Epithelial cell of esophagus (primary cell): ENCODE measurements at regions not wholly inside any gene's neighbourhood (a gene's known extent, or its start where the extent isn't known, plus 50 kb on each side); places are given as distances from the start of the nearest gene placed in this dataset.
"Not testable (repeated sequence)": the region's sequence is repeated elsewhere in the genome, so short reads cannot be mapped to it uniquely, and the experiment has no call there.

Experiments used
- DNase-seq: peaks from one replicate; pipeline ENCODE4 v3.0.0; 2010; ENCODE audit warnings: low read depth
- H3K4me3 ChIP-seq: 2 replicates; pipeline ENCODE4 v1.5.1; 2011; ENCODE audit warnings: mild to moderate bottlenecking, low read length, control low read depth
- TF ChIP-seq, protein P1 (sequence below): IDR thresholded peaks from 2 replicates; pipeline ENCODE4 v1.5.1; 2011; ENCODE audit warnings: low read depth, mild to moderate bottlenecking, low read length, control low read depth, inconsistent platforms; ENCODE audit not compliant: insufficient read depth; ENCODE audit errors: missing control alignments

DNA sequence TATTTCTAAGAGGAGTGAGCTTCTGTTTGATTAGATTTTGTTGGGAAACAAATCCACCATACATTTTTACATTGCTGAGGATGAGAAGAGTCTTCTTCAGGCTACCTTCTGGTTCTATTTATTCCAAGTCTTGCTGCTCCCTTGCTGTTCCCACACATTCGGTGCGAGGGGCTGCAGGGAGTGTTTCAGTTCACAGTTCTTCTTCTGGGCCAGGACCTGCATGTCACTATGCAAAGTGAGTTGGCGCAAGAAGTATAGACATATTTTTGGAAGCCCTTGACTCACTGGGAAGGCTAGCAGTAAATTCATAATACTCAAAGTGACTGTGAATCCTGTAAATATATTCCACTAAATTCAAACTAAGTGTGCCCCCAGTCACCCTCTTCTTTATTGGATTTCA, 657.9 kb downstream of the TAF11L14 start:
- TF ChIP-seq, protein P1, sequence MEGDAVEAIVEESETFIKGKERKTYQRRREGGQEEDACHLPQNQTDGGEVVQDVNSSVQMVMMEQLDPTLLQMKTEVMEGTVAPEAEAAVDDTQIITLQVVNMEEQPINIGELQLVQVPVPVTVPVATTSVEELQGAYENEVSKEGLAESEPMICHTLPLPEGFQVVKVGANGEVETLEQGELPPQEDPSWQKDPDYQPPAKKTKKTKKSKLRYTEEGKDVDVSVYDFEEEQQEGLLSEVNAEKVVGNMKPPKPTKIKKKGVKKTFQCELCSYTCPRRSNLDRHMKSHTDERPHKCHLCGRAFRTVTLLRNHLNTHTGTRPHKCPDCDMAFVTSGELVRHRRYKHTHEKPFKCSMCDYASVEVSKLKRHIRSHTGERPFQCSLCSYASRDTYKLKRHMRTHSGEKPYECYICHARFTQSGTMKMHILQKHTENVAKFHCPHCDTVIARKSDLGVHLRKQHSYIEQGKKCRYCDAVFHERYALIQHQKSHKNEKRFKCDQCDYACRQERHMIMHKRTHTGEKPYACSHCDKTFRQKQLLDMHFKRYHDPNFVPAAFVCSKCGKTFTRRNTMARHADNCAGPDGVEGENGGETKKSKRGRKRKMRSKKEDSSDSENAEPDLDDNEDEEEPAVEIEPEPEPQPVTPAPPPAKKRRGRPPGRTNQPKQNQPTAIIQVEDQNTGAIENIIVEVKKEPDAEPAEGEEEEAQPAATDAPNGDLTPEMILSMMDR: no peak
- no peak for DNase-seq

DNA sequence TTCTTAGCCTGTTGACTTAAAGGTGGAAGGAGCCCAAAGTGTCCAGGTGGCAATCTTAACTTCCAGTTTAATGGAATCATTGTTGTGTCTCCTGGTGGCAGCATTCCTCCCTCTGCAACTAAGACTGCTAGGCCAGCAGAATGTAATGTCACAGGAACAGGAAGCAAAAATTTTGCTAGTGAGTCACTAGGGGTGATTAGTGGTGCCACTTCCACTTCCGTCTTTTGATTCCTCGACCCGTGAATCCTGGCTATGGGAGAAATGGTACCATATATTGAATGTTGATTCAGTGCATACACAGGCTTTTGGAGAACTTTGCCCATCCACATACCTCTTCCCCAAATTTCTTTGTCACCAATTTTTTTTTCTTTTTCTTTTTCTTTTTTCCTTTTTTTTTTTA, 661.4 kb downstream of the TAF11L14 start:
- not testable (repeated sequence) for DNase-seq, H3K4me3 ChIP-seq

More for the DNA sequence above, 657.9 kb downstream of the TAF11L14 start:
- H3K4me3 ChIP-seq: no peak overlapping the region

DNA sequence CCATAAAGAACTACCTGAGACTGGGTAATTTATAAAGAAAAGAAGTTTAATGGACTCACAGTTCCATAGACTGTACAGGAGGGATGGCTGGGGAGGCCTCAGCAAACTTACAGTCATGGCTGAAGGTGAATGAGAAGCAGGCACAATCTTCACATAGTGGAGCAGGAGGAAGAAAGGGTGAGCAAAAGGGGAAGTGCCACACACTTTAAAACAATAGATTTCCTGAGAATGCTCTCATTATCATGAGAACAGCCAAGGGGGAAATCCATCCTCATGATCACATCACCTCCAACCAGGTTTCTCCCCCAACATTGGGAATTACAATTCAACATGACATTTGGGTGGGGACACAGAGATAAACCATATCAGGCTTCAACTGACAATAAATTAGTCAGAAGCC, 664.9 kb downstream of the TAF11L14 start:
- no peak overlapping the region for H3K4me3 ChIP-seq
- TF ChIP-seq, protein P1: no peak
- no peak for DNase-seq

DNA sequence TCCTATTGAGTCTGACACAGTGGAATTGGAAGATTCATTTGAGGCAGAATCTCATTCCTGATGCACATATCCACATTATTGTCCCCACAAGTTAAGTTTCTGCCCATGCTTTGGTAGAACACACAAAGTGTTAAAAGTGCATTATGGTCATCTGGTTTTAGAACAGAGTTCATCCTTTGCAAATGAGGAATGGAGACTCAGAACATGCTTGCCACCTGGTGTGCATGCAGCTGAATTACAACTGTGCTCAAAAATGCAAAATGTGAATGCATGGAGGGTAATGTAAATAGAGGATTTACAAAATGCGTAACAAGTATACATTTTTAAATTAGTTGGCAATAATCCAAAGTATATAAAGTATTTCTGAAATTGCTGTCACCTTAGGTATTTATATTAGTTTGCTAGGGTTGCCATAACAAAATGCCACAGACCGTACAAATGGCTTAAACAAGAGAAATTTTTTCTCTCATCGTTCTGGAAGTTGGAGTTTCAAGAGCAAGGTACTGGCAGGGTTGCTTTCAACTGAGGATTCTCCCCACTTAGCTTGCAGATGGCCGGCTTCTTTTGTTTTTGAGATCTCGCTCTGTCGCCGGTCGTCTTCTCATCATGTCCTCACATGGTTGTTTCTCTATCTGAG, 671.1 kb downstream of the TAF11L14 start:
- TF ChIP-seq, protein P1: peak; percentile 91
- DNase-seq: peak; percentile 54
- no peak overlapping the region for H3K4me3 ChIP-seq

DNA sequence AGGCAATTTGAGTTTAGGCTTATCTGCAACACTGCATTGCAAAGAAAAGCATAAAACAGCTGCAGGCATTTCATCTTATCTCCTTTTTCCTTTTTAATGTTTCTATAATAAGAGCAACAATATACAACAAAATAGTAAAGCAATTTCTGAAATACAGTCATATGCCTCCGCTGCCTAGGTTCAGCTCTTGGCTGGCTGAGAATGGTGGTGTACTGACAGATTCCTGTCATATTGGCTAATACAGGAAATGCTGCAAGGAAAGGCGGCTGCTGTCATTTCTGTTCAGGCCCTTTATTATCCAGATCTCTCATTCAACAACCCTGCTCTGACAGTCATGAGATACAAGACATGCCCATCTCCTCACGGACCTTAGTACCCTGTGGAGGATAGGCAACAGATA, 677.0 kb downstream of the TAF11L14 start:
- TF ChIP-seq, protein P1: no peak
- H3K4me3 ChIP-seq: no peak overlapping the region
- peak; percentile 24 for DNase-seq

DNA sequence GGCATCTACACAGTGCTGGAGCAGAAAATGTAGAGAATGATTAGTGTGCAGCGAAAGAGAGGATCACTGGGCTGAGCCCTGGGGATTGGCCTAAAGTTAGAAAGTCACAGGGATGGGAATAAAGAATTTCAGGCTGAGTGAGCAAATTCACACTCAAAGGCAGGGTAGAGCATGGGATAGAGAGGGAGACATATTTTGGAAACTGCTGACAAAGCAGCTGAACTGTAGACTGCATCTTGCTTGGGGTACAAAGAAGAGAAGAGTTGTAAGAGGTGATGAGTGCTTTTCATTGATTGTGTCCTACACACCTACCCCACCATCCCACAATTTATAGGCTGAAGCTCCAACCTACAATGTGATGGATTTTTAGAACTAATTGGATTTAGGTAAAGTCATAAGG, 677.8 kb downstream of the TAF11L14 start:
- TF ChIP-seq, protein P1: no peak
- DNase-seq: no peak
- no peak overlapping the region for H3K4me3 ChIP-seq

DNA sequence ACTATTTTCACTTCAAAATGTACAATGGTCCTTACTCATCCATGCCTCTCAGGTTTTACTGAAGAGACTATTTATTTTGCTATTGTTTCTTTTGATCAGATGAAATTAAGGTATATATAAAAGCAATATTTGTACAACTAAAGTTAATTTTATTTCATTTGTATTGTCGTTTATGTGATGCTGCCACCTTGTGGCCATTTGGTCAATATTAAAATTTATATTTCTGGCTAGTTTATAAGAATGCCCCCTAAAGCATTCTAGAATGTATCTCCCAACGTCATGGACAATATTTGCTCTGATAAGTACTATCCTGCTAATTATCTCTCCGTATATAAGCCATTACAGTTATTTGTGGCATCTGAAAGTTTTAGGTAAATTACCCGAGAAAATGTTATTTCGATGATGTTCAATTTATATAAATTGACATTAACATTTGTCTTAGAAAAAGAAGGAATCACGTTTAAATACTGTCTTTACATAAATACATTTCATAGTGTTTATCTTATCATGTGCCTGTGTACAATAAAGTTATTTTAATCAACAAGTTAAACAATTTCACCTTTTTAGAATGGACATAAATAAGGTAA, 680.0 kb downstream of the TAF11L14 start:
- TF ChIP-seq, protein P1: peak; percentile 41
- DNase-seq: peak; percentile 41
- no peak overlapping the region for H3K4me3 ChIP-seq
